HG02938 (cell line): ENCODE measurements at regions not wholly inside any gene's neighbourhood (a gene's known extent, or its start where the extent isn't known, plus 50 kb on each side); places are given as distances from the start of the nearest gene placed in this dataset.
"Not testable (repeated sequence)": the region's sequence is repeated elsewhere in the genome, so short reads cannot be mapped to it uniquely, and the experiment has no call there.

ENCODE experiments used
- ATAC-seq: cut with Tn5 transposase; IDR thresholded peaks from one replicate; pipeline ENCODE4 v1.9.1; 2021; ENCODE audit warnings: mild to moderate bottlenecking, moderate library complexity; ENCODE audit not compliant: unreplicated experiment

DNA sequence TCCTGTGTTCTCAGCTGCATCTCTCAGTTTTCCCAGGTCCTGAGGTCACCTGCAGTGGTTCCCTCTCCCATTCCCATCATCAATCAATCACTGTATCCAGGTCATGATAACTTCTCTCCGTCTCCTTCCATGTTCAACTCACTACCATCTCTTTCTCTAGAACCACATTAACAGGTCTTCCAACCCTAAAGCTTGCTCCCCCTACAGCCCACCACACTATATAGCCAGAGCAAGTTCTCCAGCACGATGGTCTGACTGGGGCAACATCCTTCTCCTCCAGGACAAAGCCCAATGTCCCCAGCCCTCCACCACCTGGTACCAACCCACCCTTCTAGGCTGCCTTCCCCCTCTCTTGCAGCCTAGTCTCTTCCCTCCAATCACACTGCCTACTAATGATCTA, 241.6 kb downstream of the CDK5RAP2 start:
- no peak for ATAC-seq

DNA sequence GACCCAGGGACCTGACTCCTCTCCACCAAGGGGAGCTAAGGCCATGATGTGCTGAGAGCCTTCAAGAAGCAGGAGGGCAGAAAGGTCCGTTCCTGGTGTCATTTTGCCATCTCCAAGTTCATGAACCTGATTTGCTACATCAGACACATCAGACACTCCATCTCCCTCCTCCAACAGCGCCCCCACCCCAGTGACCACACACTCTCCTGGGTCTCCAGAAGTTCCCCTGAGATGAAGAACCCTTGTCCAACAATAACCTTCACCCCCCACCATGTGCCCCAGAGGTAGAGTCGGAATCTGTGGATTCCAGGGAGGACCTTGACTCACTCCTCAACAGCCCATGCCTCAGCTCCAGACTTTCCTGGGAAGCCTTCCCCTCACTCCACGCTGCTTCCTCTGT, 242.8 kb downstream of the CDK5RAP2 start:
- no peak for ATAC-seq

DNA sequence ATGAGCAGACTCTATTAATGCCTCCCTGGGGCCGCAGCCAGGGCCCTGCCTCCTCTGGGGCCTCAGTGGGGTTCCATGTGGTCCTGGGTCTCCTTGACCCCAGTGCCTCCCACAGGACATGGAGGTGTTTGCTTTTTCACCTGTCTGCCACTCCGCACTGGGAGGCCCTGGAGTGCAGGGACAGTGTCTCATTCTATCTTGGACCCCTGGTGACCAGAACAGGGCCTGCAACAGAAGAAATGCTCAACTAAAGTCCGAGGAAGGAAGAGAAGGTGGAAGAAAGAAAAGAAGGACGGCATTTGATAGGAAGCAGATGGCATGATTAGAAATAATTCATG, 243.2 kb downstream of the CDK5RAP2 start:
- ATAC-seq = no peak

DNA sequence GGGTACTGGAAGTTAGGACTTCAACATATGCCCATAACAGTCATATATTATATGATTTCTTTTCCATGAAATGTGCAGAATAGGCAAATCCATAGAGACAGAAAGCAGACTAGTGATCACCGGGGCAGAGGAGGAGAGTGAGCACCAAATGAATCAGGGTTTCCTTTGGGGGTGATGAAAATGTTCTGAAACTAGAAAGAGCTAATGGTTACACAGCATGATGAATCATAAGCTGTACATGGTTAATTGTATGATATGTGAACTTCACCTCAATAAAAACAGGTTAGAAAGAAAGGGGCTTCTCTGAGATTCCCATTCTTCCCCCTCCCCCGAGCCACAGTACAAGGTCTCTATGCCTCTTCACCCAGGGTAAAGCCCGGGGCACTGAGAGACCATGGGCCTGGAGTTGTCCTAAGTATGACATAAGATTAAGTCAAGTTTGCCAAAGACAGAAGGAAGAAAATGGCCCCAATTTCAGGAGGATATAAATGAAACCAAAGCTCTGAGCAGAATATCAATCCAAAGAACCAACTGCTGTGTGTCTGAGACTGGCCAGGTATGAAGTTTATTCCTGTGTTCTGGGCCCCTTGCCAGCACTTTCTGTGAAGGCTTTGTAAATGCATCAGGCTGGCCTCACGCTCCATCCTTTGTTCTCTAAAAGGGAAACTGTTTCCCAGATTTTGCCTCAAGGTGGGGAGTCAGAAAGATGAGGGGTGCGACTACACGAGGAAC, 243.8 kb downstream of the CDK5RAP2 start:
- ATAC-seq = peak; percentile 65

DNA sequence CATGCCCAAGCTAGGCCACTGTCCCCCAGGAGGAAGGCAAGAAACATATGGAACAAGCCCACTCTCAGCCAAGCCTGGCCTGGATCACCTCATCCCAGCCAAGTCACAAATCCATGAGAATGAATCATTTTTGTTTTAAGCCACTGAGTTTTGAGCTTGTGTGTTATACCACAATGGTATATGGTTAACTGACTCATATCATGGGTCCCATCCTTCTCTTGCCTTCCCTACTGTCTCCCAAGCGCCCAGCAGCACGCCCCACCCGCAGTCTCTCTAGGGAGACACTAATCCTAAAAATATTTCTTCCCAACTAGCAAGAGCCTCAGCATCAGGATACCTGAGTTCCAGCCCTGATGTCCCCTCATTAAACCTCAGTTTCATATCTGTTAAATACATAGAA, 248.1 kb downstream of the CDK5RAP2 start:
- no peak for ATAC-seq

DNA sequence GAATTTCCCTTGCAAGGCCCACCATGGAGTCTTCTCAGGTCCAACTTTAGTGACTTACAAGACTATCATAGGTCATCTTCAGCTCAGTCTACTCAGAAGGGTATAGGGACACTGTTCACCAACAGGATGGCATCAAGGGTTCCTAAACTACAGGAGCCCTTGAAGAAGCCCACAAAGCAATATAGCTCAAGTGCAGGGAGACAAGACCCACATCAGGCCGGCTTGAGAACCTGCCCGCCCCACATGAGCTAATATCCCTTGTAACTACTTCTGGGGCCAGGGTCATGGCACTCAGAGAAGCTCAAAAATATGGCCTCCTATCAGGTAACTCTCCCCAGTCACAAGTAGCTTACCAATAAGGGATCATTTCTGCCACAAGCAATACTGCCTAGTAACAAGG, 249.9 kb downstream of the CDK5RAP2 start:
- no peak for ATAC-seq

DNA sequence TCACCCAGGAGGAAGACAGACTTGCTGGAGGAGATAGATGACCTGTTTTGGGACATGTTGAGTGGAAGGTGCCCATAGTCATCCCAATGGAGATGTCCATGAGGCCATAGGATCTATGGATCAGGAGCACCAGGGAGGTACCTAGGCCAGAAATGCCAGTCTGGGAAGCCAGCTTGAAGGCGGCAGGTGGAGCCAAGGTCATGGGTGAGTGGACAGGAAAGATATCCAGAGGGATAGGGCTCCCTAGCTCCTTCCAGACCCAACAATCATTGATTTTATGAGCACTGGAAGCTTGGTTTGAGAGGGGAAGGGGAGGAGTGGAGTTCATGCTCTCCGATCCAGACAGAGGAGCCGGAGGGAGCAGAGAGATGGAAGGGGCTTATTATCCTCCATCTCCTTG, 252.6 kb downstream of the CDK5RAP2 start:
- ATAC-seq = no peak

DNA sequence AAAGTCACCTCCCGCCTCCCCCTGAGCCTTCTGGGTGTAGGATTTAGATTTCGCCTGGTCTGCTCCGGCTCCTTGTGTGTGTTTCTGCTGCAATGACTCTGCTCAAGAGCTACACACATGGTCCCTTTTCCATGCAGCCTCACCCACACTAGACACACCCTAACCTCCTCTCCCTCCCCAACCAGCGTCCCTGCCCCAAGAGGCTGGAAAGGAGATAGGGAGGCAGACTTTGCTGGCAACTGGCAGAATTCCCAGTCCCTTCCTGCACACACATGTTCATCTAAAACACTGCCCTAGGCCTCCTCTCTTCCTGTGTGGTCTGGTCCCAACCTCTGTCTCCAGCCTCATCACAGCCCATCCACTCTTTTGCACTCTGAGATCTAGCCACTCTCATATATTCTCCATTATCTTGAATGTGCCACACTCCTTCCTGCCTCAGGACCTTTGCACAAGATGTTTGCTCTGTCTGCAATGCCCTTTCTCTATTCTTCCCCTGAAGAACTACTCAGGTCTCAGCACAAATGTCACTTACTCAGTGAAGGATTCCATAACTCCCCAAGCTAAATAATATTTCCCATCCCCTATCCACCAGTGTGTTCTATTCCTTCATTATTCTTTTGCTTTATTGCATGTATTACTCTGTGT, 253.8 kb downstream of the CDK5RAP2 start:
- no peak for ATAC-seq

DNA sequence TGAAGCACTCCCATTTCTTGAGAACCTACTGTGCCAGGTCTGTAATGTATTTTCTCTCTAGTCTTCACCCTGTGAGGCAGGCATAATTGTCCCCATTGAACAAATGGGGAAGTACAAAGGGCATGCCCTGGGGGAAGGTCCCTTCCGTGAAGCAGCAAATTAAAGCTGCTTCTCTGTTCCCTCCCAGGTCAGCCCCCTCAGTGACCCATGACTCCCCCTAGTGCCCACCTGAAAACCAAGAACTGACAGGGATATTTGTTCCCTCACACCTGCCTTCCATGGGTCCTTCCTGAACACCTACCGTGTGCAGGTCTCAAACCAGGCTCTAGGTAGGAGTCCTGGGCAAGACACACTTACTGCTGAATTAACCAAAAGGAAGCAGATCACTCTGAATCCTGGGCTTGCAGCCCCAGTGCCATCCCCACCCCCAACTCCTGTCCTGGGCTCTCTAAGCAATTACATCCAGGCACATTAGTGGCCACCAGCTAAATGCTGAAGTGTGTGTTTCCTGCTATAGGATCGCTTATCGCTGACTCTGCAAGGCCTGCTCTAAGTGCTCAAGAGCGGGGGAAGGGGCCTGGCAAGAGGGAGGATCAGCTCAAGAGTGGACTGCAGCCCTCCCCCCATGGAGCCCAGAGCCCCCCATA, 254.8 kb downstream of the CDK5RAP2 start:
- no peak for ATAC-seq

DNA sequence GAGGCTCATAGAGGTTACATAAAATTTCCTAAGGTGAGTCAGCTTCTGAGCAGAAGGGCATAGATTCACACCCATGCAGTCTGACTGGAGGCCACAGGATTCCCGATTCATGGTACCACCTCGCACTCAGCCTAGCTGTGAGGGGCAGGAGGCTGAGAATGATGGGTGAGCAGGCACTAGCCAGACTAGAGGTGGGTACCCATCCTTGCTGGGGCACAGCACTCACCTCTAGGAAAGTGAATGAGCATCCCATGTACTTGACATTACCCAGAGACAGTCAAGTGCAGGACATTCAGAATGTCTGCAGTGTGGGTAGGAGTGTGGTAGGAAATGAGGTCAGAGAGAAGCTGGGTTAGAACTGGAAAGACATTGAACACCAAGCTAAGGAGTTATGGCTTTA, 255.5 kb downstream of the CDK5RAP2 start:
- no peak for ATAC-seq

DNA sequence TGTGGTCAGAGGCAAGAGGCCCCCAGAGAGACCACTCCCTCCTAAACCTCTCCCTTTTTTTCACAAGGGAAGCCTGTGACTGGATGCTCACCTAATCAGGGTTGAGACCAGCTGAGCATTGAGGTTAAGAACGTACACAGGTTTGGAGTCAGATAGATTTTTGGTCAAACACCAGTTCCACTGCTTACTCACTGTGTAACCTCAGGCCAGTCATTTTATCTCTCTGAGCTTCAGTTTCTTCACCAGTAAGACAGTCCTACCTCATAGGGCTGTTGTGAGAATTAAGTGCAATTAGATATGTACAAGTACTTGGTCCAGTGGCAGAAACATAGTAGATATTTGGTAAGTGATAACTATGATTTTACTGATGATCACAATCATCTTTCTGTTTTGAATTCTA, 256.8 kb downstream of the CDK5RAP2 start:
- ATAC-seq = no peak

DNA sequence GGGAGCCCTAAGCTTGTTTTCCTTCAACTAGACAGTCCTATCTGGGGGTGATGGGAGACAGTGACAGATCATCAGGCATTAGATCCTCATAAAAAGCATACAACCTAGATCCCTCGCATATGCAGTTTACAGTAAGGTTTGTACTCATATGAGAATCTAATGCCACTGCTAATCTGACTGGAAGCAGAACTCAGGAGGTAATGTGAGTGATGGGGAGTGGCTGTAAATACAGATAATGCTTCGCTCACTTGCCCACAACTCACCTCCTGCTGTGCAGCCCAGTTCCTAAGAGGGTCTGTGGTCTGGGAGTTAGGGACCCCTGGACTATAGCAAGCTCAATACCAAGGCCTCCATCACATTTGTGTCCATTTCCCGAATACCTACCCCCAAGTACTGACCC, 260.5 kb downstream of the CDK5RAP2 start:
- no peak for ATAC-seq

DNA sequence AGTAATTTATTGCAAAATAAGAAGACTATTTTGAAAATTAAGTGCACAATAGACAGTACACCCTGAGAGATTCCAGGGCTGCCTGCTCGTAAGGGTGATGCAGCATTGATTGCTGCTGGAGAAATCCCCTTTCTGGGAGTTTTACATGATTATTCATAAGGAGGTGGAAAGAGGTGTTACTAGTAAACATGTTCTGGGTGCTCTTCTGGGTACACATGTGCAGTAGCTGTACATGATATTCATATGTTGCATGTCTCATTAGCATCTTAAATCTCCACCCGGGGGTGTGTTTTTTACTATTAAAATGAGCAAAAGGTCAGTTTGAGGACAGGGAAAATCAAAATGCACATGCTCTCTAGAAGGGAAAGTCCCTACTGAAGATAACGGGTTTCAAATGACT, 264.8 kb downstream of the CDK5RAP2 start:
- no peak for ATAC-seq

DNA sequence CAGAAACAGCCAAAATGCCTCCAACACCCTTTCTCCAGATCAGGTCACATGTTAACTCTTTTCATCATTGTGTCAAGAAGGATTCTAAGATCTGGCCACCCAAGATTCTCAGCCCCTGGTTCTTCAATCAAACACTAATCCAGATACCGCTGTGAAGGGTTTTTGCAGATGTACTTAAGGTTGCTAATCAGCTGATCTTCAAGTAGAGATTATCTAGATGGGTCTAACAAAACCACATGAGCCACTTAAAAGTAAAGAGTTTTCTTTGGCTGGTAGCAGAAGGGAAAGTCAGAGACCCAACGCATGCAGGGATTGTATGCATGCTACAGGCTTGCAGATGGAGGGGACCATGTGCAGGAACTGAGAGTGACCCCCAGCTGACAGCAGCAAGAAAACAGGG, 267.9 kb downstream of the CDK5RAP2 start:
- no peak for ATAC-seq

DNA sequence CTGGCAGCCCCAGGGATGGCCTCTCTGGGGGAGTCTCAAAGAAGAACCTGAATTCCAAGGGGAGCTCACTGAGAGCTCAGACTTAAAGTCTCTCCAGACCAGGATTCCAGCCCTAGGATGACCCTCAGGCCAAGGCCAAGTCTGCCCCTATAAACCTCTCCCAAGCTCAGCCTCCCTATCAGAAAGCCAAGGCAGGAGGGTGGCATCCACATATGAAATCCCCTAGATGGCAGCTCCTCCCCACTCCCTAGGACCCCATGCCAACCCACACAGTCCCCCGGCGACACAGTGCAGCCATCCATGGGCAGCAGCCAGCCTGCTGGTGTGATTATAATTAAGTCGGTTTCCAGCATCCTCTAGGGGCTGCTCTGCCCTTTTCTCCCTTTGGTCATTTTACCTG, 269.9 kb downstream of the CDK5RAP2 start:
- no peak for ATAC-seq

DNA sequence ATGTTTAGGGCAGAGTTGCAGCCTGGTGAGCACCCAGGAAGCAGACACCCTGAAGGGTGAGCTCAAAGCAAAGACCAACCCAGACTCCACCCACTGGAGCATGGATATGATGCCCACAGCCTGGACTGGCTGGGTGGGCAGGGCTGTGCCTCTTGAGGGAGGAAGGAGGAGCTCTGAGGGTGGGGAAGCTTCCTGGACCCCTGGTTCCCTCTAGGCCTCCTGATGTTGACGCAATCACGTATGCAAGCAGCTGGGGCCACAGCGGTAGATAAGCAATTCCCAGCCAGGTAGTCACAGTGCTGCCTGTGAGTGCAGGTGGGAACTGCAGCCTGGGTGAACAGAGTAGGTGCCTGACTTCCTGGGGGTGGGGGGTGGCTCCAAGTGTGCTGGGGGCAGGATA, 271.5 kb downstream of the CDK5RAP2 start:
- no peak for ATAC-seq

DNA sequence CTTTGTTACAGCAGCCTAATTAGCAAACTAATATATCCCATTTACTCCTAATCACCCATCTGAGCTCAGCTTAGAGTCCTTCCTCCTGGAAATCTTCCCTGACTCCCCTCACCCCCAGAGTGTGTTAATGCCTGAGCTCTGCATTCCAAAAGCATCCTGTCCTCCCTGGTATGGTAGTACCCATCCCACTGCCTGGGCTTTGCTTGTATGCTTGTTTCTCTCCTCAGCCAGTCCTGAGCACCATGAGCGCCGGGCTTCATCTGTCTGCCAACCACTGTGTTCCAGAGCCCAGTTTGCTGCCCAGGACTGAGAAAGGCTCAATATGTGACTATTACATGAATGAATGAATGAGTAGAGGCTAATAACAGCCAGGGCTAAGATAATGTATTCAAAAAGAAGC, 272.4 kb downstream of the CDK5RAP2 start:
- ATAC-seq = no peak

DNA sequence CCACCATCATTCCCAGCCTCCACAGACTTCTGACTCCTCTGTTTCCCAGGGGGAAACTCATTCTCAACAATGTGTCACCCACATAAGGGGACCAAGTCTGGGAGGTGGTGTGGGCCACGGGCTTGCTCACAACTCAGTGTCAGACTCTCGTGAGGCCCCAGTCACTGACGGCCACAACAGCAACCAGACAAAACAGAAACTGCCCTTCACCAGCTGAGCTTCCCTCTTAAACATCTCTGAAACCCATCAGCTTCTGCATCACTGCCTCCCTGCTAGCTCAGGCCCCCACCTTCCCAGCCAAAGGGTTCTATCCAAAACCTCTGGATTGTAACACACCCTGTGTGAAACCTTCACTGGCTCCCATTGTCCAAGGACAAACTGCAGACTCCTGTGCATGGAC, 273.4 kb downstream of the CDK5RAP2 start:
- no peak for ATAC-seq

DNA sequence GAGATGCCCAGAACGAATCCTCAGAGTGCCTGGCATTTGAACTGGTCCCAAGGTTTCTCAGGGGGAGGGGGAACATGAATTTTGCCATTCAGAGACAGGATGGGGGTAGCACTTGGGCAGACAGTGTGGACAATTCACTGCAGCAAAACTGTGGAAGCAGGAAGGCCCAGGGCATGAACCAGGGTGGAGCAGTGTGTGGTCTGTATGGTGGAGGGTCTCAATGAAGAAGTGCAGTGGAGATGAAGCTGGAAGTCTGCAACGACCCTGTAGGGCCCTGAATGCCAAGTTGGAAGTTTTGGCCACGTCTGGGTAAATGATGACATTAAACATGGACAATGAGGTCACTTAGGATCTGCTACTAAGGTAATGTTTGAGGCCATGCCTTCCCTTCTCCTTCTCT, 273.9 kb downstream of the CDK5RAP2 start:
- no peak for ATAC-seq

DNA sequence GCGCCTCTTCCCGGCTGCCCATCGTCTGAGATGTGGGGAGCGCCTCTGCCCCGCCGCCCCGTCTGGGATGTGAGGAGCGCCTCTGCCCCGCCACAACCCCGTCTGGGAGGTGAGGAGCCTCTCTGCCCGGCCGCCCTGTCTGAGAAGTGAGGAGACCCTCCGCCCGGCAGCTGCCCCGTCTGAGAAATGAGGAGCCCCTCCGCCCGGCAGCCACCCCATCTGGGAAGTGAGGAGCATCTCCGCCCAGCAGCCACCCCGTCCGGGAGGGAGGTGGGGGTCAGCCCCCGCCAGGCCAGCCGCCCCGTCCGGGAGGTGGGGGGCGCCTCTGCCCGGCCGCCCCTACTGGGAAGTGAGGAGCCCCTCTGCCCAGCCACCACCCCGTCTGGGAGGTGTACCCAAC, 275.1 kb downstream of the CDK5RAP2 start:
- not testable (repeated sequence) for ATAC-seq

DNA sequence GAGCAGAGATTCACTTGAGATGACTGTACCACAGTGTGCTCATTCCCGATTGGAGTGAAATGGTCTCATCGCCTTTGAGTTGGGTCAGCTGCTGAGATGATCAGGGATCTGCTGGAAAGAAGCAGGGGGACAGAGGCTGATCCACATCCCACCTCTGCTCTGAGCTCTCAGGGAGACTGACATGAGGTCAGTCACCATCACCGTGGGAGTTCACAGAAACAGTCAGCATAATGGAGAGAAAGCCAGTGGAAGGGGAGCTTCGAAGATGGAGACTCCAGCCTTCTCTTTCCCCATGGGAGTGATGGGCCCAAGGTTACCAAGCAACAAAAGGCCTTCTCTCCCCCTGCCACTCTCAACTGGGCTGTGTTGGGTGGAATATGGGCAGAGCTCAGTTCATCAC, 276.4 kb downstream of the CDK5RAP2 start:
- ATAC-seq = no peak

DNA sequence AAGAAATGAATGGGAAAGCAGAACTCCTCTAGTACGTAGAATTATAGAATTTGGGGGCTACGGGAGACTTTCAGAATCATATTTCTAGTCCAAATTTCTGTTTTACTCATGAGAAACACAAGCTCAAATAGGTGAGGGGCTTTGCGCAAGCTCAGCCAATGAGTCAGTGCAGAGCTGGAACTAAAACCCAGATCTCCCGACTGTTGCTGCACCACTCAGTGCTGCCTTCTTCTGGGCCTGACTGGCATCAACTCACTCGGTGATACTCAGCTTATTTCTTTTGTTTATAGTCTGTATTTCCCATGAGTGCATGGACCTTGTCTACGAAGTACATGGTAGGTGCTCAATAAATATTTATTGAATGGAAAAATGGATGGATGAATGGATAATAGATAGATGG, 280.2 kb downstream of the CDK5RAP2 start:
- no peak for ATAC-seq

DNA sequence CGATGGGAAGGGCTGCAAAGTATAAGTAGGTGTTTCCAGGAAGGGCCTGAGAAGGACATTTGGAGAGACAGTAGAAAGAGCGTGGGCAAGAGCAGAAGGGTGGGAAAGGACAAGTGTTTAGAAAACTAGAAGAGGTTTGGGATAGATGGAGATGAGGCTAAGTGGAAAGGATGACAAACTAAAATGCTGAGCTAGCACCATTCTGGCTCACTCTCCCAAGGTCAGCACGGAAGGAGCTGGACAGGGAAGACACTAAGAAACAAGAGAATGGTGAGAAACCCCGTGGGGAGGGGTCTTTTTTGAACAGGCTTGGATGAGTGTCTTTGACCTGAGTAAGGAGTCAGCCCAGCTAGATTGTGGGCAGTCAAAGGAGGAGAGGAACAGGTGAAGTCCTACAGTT, 286.0 kb downstream of the CDK5RAP2 start:
- no peak for ATAC-seq
